B cell (primary cell): ENCODE measurements at regions not wholly inside any gene's neighbourhood (a gene's known extent, or its start where the extent isn't known, plus 50 kb on each side); places are given as distances from the start of the nearest gene placed in this dataset.

Experiments used
- ATAC-seq: fragments of 200-7000 bp; cut with Tn5 transposase; one replicate; pipeline ENCODE4 v1.10.0; 2021; ENCODE audit warnings: low read depth, mild to moderate bottlenecking, moderate number of reproducible peaks, moderate library complexity
- CTCF ChIA-PET: fragments of 350-600 bp; sonication (Branson Sonifier 250); formaldehyde crosslinking; loops from one replicate; lab custom pipeline; 2021; ENCODE audit warnings: antibody characterized with exemption, inconsistent platforms; lab: Charles Lee
- POLR2A ChIA-PET: fragments of 350-600 bp; sonication (Branson Sonifier 250); formaldehyde crosslinking; loops from one replicate; lab custom pipeline; 2021; ENCODE audit warnings: antibody characterized with exemption; lab: Charles Lee
- DNase-seq: peaks from one replicate; pipeline ENCODE4 v3.0.0; 2013
- H2AFZ ChIP-seq: 2 replicates; pipeline ENCODE4 v1.6.1; 2012; ENCODE audit warnings: mild to moderate bottlenecking, low read depth, low read length; ENCODE audit not compliant: insufficient read depth, poor library complexity, severe bottlenecking
- H3K27ac ChIP-seq, 2 donors: 1 replicate in 1 of 2; 2 replicates in 1 of 2; pipeline ENCODE4 v1.5.1; 2012 to 2013; ENCODE audit warnings: low read length in 2 of 2, mild to moderate bottlenecking in 2 of 2, moderate library complexity in 1 of 2
- H3K27me3 ChIP-seq, 4 experiments: fragments of 200-600 bp in 1 of 4; sonication (generic) in 1 of 4; replicated peaks in 1 of 4; 1 replicate in 2 of 4; 2 replicates in 2 of 4; pipeline versions ENCODE4 v1.6.1 to v1.7.0; 2013 to 2016; ENCODE audit warnings: low read length in 3 of 4, mild to moderate bottlenecking in 2 of 4, mixed read lengths in 1 of 4, moderate library complexity in 1 of 4; ENCODE audit not compliant: insufficient read depth in 4 of 4, control insufficient read depth in 3 of 4; ENCODE audit errors: control extremely low read depth in 1 of 4
- H3K36me3 ChIP-seq, 2 experiments: replicated peaks in 1 of 2; 1 replicate in 1 of 2; 2 replicates in 1 of 2; pipeline versions ENCODE4 v1.6.1 to v1.7.1; 2013; ENCODE audit warnings: low read length in 1 of 2; ENCODE audit not compliant: insufficient read depth in 2 of 2, control insufficient read depth in 1 of 2; ENCODE audit errors: control extremely low read depth in 1 of 2, extremely low read depth in 1 of 2
- H3K4me1 ChIP-seq, 2 donors: fragments of 200-600 bp in 1 of 2; sonication (generic) in 1 of 2; 1 replicate in 1 of 2; 2 replicates in 1 of 2; pipeline versions ENCODE4 v1.5.1 to v1.6.1; 2013 to 2017; ENCODE audit warnings: low read length in 2 of 2; ENCODE audit not compliant: control insufficient read depth in 2 of 2, insufficient read depth in 2 of 2
- H3K4me2 ChIP-seq: replicated peaks from 2 replicates; pipeline ENCODE3; 2012; ENCODE audit warnings: mild to moderate bottlenecking, low read depth, low read length; ENCODE audit not compliant: poor library complexity, severe bottlenecking
- H3K4me3 ChIP-seq, 5 experiments: fragments of 200-600 bp in 1 of 5; sonication (generic) in 1 of 5; 1 replicate in 3 of 5; 2 replicates in 2 of 5; pipeline versions ENCODE4 v1.5.1 to v1.7.0; 2011 to 2016; ENCODE audit warnings: low read length in 4 of 5, mild to moderate bottlenecking in 4 of 5, low read depth in 2 of 5, control low read depth in 1 of 5, moderate library complexity in 1 of 5; ENCODE audit not compliant: insufficient read depth in 1 of 5; ENCODE audit errors: control extremely low read depth in 1 of 5, extremely low read depth in 1 of 5
- H3K79me2 ChIP-seq: fragments of 200-600 bp; sonication (generic); one replicate; pipeline ENCODE4 v1.6.0; 2016; ENCODE audit warnings: low read length; ENCODE audit not compliant: control insufficient read depth, insufficient read depth
- H3K9ac ChIP-seq: fragments of 200-600 bp; sonication (generic); 2 replicates; pipeline ENCODE4 v1.6.1; 2017; ENCODE audit warnings: mild to moderate bottlenecking, low read length, moderate library complexity
- H3K9me3 ChIP-seq, 3 donors: one replicate each; pipeline versions ENCODE4 v1.6.1 to v1.7.1; 2013; ENCODE audit warnings: low read length in 2 of 3; ENCODE audit not compliant: control insufficient read depth in 2 of 3, insufficient read depth in 1 of 3; ENCODE audit errors: control extremely low read depth in 1 of 3
- H4K20me1 ChIP-seq: 2 replicates; pipeline ENCODE4 v1.6.0; 2012; ENCODE audit warnings: mild to moderate bottlenecking, low read length; ENCODE audit not compliant: insufficient read depth, control insufficient read depth, poor library complexity, severe bottlenecking
- H3K27ac Mint-ChIP-seq: one replicate; pipeline ENCODE4 v1.8.0; 2021; ENCODE audit warnings: mixed read lengths
- H3K27me3 Mint-ChIP-seq: one replicate; pipeline ENCODE4 v1.8.0; 2021; ENCODE audit warnings: mixed read lengths
- H3K4me1 Mint-ChIP-seq: one replicate; pipeline ENCODE4 v1.8.0; 2021; ENCODE audit warnings: mixed read lengths
- H3K4me3 Mint-ChIP-seq: one replicate; pipeline ENCODE4 v1.8.0; 2021; ENCODE audit warnings: mixed read lengths
- H3K9me3 Mint-ChIP-seq: one replicate; pipeline ENCODE4 v1.8.0; 2022; ENCODE audit warnings: mixed read lengths; ENCODE audit not compliant: insufficient read depth
- CTCF ChIP-seq: fragments of 200-600 bp; IDR thresholded peaks from one replicate; pipeline ENCODE4 v1.8.0; 2022; ENCODE audit warnings: antibody characterized with exemption, mild to moderate bottlenecking
- EZH2 ChIP-seq: IDR thresholded peaks from 2 replicates; pipeline ENCODE4 v1.6.1; 2012; ENCODE audit warnings: borderline replicate concordance, low read depth, mild to moderate bottlenecking, moderate library complexity, low read length; ENCODE audit not compliant: insufficient read depth, poor library complexity, severe bottlenecking
- WGBS: methylation state at CpG from one replicate; pipeline ENCODE4 v1.1.5; 2013; ENCODE audit warnings: missing lambda C conversion rate; ENCODE audit not compliant: insufficient coverage; 5-methylcytosine and 5-hydroxymethylcytosine counted together
- intact Hi-C: fragments of 100-400 bp; cut with micrococcal nuclease; formaldehyde crosslinking; loops from one replicate; pipeline ENCODE4 v1.10.0; 2022

GRCh38 chrX:124257924-124258702 lies 74.3 kb upstream of the TEX13D start:
- H3K79me2 ChIP-seq: no peaks in the 10 kb centered on the region
- H3K4me1 Mint-ChIP-seq: no peaks in the 10 kb centered on the region
- no peaks in the 10 kb centered on the region for H3K27me3 Mint-ChIP-seq
- no peaks in the 10 kb centered on the region for H3K36me3 ChIP-seq
- H2AFZ ChIP-seq: no peak overlapping the region
- H3K9ac ChIP-seq: no peak overlapping the region
- ATAC-seq (no peak), DNase-seq (no peak)
- TF ChIP-seq CTCF: no peak
- no peak for TF ChIP-seq EZH2
- H3K4me2 ChIP-seq: no peak overlapping the region
- no peaks in the 10 kb centered on the region for H3K9me3 ChIP-seq
- 33% methylated on average over 1 of the region's 5 CpGs for WGBS
- intact Hi-C loops: no loop called here
- H3K4me1 ChIP-seq: no peaks in the 10 kb centered on the region
- no peaks in the 10 kb centered on the region for H3K27me3 ChIP-seq
- no peak overlapping the region for H3K27ac ChIP-seq
- no peak overlapping the region for H3K4me3 Mint-ChIP-seq
- no peak overlapping the region for H3K4me3 ChIP-seq
- ChIA-PET POLR2A (no interaction called here), CTCF (no interaction called here)
- no peaks in the 10 kb centered on the region for H3K9me3 Mint-ChIP-seq
- H3K27ac Mint-ChIP-seq: no peak overlapping the region
- H4K20me1 ChIP-seq: no peaks in the 10 kb centered on the region

GRCh38 chrX:124260845-124261244 lies 71.6 kb upstream of the TEX13D start:
- intact Hi-C loops: no loop called here
- Histone ChIP-seq H3K4me2 (no peak overlapping the region), H3K79me2 (no peaks in the 10 kb centered on the region), H3K4me1 (no peaks in the 10 kb centered on the region), H3K36me3 (no peaks in the 10 kb centered on the region), H3K9me3 (no peaks in the 10 kb centered on the region), H3K9ac (no peak overlapping the region), H4K20me1 (no peaks in the 10 kb centered on the region), H3K27me3 (no peaks in the 10 kb centered on the region), H2AFZ (no peak overlapping the region), H3K4me3 (no peak overlapping the region), H3K27ac (no peak overlapping the region)
- DNase-seq (no peak), ATAC-seq (no peak)
- no peak overlapping the region for H3K4me3 Mint-ChIP-seq
- ChIA-PET POLR2A (no interaction called here), CTCF (no interaction called here)
- H3K9me3 Mint-ChIP-seq: no peaks in the 10 kb centered on the region
- no peak for TF ChIP-seq CTCF
- no peak for TF ChIP-seq EZH2
- no peaks in the 10 kb centered on the region for H3K4me1 Mint-ChIP-seq
- WGBS: no CpG with 5 or more reads among the region's 2 CpGs
- H3K27ac Mint-ChIP-seq: no peak overlapping the region
- no peaks in the 10 kb centered on the region for H3K27me3 Mint-ChIP-seq
